Osteocyte (in vitro differentiated cells): ENCODE measurements at regions not wholly inside any gene's neighbourhood (a gene's known extent, or its start where the extent isn't known, plus 50 kb on each side); places are given as distances from the start of the nearest gene placed in this dataset.
A peak's percentile ranks its signal among the peaks of the same experiment; 100 is the strongest.
"Not testable (repeated sequence)": the region's sequence is repeated elsewhere in the genome, so short reads cannot be mapped to it uniquely, and the experiment has no call there.

Experiments
- DNase-seq: peaks from one replicate; pipeline ENCODE4 v3.0.0; 2021; ENCODE audit warnings: mixed read lengths; ENCODE audit not compliant: unreplicated experiment; ENCODE audit errors: extremely low spot score
- H3K27ac Mint-ChIP-seq: one replicate; pipeline ENCODE4 v1.8.0; 2021; ENCODE audit warnings: mild to moderate bottlenecking, mixed read lengths; ENCODE audit not compliant: unreplicated experiment
- H3K27me3 Mint-ChIP-seq: one replicate; pipeline ENCODE4 v1.8.0; 2021; ENCODE audit warnings: mixed read lengths; ENCODE audit not compliant: unreplicated experiment
- H3K36me3 Mint-ChIP-seq: one replicate; pipeline ENCODE4 v1.8.0; 2021; ENCODE audit warnings: mixed read lengths; ENCODE audit not compliant: unreplicated experiment
- H3K4me1 Mint-ChIP-seq: one replicate; pipeline ENCODE4 v1.8.0; 2021; ENCODE audit warnings: mixed read lengths; ENCODE audit not compliant: unreplicated experiment
- H3K4me3 Mint-ChIP-seq: one replicate; pipeline ENCODE4 v1.8.0; 2021; ENCODE audit warnings: mild to moderate bottlenecking, moderate library complexity, mixed read lengths; ENCODE audit not compliant: unreplicated experiment
- H3K9me3 Mint-ChIP-seq: one replicate; pipeline ENCODE4 v1.8.0; 2021; ENCODE audit warnings: mixed read lengths; ENCODE audit not compliant: unreplicated experiment

DNA sequence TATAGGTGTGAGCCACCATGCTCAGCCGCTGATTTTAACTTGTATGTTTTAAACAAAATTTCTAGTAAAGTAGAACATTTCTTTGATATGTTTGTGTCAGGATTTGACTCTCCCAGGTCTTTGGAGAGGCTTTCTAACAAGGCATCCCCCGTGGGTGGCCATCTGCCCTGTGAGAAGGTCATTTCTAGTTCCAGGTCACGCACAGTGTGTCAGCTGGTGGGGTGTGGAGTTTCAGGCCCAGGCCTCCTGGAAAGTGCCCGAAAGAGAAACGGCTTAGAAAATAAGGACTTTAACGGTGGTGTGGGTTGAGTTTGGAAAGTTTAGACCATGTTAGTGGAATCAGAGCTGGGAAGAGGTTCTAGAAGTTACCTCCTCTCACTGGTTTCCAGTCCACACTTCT, 61.0 kb downstream of the SPDYE17 start:
- not testable (repeated sequence) for H3K36me3 Mint-ChIP-seq, H3K9me3 Mint-ChIP-seq, H3K27me3 Mint-ChIP-seq, H3K27ac Mint-ChIP-seq, H3K4me1 Mint-ChIP-seq, DNase-seq, H3K4me3 Mint-ChIP-seq

DNA sequence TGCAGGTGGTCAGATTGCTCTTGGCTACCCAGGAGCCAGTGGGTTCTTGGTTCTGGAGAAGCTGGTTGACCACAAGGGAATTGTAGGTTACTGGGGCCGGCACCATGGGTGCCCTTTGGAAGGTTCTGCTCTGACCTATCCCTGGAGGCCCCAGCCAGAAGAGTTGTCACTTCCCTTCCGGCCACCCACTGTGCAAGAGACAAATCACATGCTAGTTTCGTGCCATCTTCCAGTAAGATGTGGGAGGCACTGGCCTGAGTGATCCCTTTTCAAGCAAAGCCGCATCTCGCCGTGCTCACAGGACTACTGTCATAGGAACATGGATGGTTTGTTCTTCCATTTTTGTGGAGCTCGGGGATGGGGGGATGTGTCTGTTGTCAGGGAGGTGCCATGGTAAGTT, 62.3 kb downstream of the SPDYE17 start:
- H3K27ac Mint-ChIP-seq, H3K9me3 Mint-ChIP-seq, H3K27me3 Mint-ChIP-seq, H3K36me3 Mint-ChIP-seq, H3K4me3 Mint-ChIP-seq, H3K4me1 Mint-ChIP-seq: not testable (repeated sequence)
- DNase-seq: peak; percentile 62

DNA sequence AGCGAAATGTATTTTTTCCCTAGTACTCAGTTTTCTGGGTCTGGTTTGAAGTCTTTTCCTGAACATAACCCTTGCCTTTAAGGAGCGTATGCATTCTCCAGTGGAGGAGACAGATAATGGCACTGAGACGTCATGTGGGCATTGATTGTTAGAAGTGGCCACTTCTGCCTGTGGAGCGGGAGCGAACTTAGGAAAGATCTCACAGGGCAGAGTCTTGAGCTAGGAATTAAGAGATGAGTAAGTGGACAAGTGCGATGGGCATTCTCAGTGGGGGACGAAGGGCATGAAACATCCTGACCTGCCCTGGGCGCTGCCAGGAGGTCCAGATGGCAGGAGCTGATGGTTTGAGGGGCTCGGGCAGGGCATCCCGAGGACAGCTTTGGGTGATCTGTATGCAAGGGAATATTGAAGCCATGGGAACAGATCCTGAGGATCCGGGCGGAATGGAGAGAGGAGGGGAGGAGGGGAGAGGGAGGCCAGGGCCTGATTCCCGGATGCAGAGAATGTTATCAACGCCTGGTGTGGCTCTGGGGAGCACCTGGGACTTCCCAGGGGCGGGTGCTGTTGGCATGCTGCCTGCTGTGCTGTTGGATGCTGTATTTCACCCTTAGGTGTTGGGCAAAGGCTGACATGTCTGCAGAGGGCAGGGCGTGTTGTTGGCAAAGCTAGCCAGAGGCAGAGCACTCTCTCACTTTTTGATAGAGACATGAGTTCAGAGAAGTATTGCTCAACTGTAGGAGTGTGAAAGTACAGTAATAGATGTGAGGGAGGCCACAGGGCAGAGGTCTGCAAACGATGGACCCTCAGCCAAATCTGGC, 66.2 kb downstream of the SPDYE17 start:
- H3K36me3 Mint-ChIP-seq, H3K9me3 Mint-ChIP-seq, DNase-seq, H3K27me3 Mint-ChIP-seq, H3K27ac Mint-ChIP-seq, H3K4me3 Mint-ChIP-seq, H3K4me1 Mint-ChIP-seq: not testable (repeated sequence)

DNA sequence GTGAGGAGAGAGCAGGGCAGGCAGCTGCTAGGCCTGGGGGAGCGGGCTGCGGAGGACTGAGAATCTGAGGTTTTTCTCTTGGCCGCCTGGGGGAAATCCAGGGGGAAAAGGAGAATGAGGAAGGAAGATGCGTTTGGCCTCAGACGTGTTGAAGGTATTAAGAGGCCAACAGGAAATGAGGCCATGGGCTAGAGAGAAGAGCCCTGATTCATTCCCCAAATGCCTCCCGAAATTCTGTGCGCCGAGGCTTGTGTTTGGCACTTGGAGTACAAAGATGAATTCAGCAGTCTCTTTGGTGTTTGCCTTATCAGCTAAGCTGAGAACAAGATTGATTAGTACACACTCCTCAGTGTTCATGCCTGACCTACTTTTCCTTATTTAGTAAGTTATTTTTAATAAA, 68.1 kb downstream of the SPDYE17 start:
- H3K4me1 Mint-ChIP-seq: not testable (repeated sequence)

DNA sequence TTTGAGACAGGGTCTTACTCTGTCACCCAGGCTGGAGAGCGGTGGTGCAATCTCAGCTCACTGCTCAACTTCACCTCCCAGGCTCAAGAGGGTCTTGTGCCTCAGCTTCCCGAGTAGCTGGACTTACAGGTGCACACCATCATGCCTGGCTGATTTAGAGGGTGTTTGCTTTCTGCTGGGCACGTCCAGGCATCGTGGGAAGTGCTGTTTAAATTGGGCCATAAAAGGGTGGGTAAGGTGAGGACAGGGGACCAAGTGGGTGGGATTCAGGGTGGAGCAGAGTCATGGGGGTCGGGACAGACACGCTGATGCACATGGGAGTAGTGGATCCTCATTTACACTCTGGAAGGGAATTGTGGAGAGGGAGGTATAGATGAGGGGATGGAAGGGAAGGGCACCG, 69.1 kb downstream of the SPDYE17 start:
- not testable (repeated sequence) for DNase-seq, H3K36me3 Mint-ChIP-seq, H3K9me3 Mint-ChIP-seq, H3K27me3 Mint-ChIP-seq, H3K4me1 Mint-ChIP-seq, H3K27ac Mint-ChIP-seq, H3K4me3 Mint-ChIP-seq

More for the DNA sequence above, 68.1 kb downstream of the SPDYE17 start:
- not testable (repeated sequence) for H3K9me3 Mint-ChIP-seq, H3K27ac Mint-ChIP-seq, H3K36me3 Mint-ChIP-seq, H3K4me3 Mint-ChIP-seq, H3K27me3 Mint-ChIP-seq, DNase-seq

DNA sequence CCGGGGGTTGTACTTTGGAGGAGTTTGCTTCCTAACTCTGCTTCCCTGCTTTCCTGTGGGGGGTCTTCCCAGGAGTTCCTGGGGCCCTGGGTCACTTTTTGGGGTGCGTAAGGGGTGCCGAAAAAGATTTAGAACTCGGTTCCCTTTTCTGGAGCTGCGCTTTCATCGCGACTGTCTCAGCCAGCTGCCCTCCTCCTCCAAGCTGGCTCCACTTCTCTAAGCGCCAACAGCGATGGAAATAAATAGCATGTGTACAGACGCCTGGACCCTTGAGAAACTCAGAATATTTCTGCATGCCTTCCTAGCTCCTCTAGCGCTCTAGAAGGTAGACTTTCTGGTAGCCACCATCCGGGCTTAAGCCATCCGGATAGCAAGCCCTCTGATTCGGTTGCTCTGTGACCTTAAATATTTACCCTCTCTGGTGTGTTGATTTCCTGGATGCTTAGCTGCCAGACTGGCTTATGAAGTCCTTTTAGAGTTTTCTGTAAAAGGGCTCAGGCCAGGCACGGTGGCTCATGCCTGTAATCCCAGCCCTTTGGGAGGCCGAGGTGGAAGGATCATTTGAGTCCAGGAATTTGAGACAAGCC, 71.7 kb downstream of the SPDYE17 start:
- H3K9me3 Mint-ChIP-seq, H3K4me1 Mint-ChIP-seq, DNase-seq, H3K36me3 Mint-ChIP-seq, H3K4me3 Mint-ChIP-seq, H3K27me3 Mint-ChIP-seq, H3K27ac Mint-ChIP-seq: not testable (repeated sequence)

DNA sequence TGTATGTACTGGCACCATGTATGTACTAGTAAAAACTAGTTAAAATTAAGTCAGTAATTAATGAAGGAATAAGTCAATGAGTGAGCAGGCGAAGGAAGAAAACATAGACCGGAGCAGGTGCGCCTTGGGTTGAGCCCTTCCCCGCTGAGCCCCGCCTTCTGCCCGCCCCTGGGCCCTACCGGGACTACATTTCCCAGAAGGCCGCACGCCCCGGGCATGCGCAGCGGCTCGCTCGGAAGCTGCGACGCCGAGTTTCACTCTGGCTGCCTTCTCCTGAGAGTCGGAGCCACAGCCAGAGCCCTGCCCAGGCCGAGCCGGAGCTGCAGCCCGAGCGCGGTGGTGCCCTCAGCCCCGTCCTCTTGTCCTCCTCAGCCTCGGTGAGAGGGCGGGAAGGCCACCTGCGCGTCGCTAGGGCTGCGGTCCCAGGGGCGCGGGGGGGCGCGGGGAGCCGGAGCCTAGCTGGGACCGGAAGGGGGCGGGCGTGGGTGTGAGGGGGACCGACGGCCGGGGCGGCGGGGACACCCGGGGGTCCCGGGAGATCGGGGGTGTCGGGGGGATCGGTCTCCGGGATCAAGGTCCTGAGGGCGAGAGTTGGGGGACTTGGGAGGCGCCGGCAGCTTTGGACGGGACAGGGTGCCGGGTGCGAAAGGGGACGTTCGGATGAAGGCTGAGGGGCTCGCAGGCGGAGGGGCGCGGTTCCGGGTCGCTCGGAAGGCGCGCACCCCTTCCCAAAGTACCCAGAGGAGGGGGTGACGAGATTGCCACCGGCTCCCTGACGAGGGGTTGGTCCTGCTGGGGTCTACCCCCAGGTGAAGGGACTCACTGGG, 72.4 kb downstream of the SPDYE17 start:
- H3K36me3 Mint-ChIP-seq: not testable (repeated sequence)

DNA sequence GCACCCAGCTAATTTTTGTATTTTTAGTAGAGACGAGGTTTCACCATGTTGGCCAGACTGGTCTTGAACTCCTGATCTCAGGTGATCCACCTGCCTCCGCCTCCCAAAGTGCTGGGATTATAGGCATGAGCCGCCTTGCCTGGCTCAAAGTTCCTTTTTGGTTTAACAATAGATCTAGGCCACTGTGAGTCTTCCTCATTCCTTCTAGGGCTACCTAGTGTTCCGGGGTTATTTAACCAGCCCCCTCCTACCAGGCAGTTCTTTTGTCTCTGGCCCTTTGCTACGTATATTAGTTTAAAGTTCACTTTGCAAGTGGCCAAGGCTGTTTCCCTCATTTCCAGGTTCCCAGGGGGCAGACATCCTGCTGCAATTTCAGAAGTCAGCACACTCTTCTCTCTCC, 75.6 kb downstream of the SPDYE17 start:
- H3K27me3 Mint-ChIP-seq, H3K27ac Mint-ChIP-seq, H3K9me3 Mint-ChIP-seq, H3K36me3 Mint-ChIP-seq, H3K4me1 Mint-ChIP-seq, H3K4me3 Mint-ChIP-seq, DNase-seq: not testable (repeated sequence)

More for the DNA sequence above, 72.4 kb downstream of the SPDYE17 start:
- H3K27me3 Mint-ChIP-seq, H3K9me3 Mint-ChIP-seq, H3K27ac Mint-ChIP-seq, H3K4me3 Mint-ChIP-seq, H3K4me1 Mint-ChIP-seq, DNase-seq: not testable (repeated sequence)

DNA sequence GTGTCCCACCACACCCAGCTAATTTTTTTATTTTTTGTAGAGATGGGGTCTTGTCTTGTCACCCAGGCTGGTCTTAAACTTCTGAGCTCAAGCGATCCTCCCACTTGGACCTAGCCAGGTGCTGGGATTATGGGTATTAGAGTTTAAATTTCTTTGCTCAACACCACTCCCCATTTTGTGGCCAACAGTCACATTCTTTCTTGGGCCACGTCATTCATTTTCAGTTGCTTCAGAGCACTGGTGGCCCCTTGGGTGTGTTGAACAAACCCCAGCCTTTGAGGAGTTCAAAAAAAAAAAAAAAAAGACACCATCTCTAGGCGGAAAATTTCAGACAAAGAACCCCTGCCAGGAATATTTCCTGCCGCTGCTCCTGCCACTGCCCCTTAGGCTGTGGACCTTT, 77.0 kb downstream of the SPDYE17 start:
- not testable (repeated sequence) for H3K4me1 Mint-ChIP-seq, H3K27me3 Mint-ChIP-seq, H3K27ac Mint-ChIP-seq, DNase-seq, H3K36me3 Mint-ChIP-seq, H3K4me3 Mint-ChIP-seq, H3K9me3 Mint-ChIP-seq

DNA sequence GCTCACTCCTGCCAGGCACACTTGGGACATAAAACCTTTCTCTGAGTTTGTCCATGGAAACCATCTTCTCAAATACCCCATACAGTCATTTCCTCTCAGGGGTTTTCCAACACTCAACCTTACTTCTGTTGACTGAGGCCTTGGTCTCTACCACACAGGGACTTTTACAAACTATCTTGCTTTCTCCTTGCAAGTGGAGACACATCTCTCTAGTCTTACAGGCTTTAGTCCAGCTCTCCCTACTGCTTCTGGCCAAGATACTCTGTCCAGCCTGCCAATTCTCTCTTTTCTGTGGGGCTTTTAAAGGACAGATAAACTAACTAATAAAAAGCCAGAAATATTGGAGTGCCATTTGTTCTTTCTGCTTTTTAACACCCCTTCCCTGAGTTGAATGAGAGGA, 87.6 kb downstream of the SPDYE17 start:
- H3K36me3 Mint-ChIP-seq: not testable (repeated sequence)

DNA sequence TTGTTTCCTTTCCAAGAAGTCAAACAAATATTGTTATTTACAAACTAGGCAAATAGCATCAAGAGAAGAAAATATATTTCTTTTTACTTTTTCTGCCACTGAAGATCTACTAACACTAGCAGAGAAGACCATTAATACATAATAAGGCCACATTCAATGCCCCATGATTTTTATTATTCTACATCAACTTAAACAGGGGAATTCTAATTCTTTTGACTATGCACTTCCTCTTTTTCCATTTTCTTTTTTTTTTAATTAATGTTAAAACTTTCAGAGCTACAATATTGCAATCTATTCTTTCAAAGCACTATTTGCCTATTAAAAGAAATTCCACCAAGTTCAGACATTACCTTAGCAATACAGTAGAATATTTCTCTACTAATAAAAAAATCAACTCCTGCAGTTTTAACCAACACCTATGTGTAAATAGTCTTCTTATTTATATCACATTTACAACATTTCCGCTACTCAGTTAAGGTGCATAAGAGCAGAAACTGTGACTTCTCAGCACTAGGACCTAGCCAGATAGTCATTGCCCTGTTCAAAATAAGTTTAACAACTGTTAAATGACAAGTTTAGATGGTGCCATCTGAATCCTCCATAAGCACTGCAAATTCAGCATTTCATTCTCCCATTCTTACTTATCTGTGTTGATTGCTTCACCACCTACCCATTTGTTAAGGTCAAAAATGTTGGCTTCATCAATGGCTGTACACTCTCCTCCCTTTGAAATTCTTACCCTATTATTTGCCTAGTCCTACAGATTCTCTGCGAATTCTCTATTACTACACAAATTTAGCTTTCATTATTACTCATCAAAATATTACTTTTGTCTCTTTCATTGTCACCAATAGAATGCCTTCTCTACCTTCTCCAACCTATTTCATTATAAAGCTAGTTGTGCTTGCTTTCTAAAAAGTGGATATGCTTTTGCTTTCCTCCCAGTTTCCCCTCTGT, 90.1 kb downstream of the SPDYE17 start:
- H3K27ac Mint-ChIP-seq, H3K4me3 Mint-ChIP-seq, H3K4me1 Mint-ChIP-seq, DNase-seq, H3K36me3 Mint-ChIP-seq, H3K9me3 Mint-ChIP-seq: not testable (repeated sequence)
- H3K27me3 Mint-ChIP-seq: peaks cover 35% of the 10 kb centered on the region

More for the DNA sequence above, 87.6 kb downstream of the SPDYE17 start:
- DNase-seq, H3K4me1 Mint-ChIP-seq, H3K9me3 Mint-ChIP-seq, H3K4me3 Mint-ChIP-seq, H3K27ac Mint-ChIP-seq: not testable (repeated sequence)
- H3K27me3 Mint-ChIP-seq: peaks cover 21% of the 10 kb centered on the region
